IMR-90 (cell line): ENCODE measurements at regions not wholly inside any gene's neighbourhood (a gene's known extent, or its start where the extent isn't known, plus 50 kb on each side); places are given as distances from the start of the nearest gene placed in this dataset.

Source experiments
- ATAC-seq: fragments of 200-7000 bp; cut with Tn5 transposase; 2 replicates; pipeline ENCODE4 v1.9.1; 2020; ENCODE audit warnings: low read depth, mild to moderate bottlenecking, moderate library complexity
- BruUV-seq: library from RNA; stranded (reverse); fragments of 400-500 nt; replicated peaks from 2 replicates; lab custom pipeline; 2021; lab: Mats Ljungman, UMichigan
- CTCF ChIA-PET: fragments of 300-600 bp; formaldehyde crosslinking; extraction: SDS; loops from one replicate; lab custom pipeline; 2021; ENCODE audit warnings: antibody characterized with exemption; lab: Yijun Ruan, JAX
- POLR2A ChIA-PET: fragments of 300-600 bp; sonication (Branson Sonifier 250); formaldehyde crosslinking; loops from one replicate; lab custom pipeline; 2022; ENCODE audit warnings: antibody characterized with exemption; ENCODE audit not compliant: unreplicated experiment; lab: Charles Lee
- DNase-seq: peaks from one replicate; pipeline ENCODE4 v3.0.0; 2013
- H2AFZ ChIP-seq: replicated peaks from 2 replicates; pipeline ENCODE3; 2013; ENCODE audit warnings: low read length, mild to moderate bottlenecking; ENCODE audit not compliant: poor library complexity
- H2AK5ac ChIP-seq: 2 replicates; pipeline ENCODE4 v1.6.1; 2013; ENCODE audit warnings: low read depth, low read length, inconsistent platforms
- H2AK9ac ChIP-seq: replicated peaks from 2 replicates; pipeline ENCODE3; 2013; ENCODE audit warnings: mild to moderate bottlenecking, low read depth, low read length, moderate library complexity; ENCODE audit not compliant: poor library complexity
- H2BK120ac ChIP-seq: 2 replicates; pipeline ENCODE4 v1.6.1; 2013; ENCODE audit warnings: low read depth, low read length, inconsistent platforms
- H2BK15ac ChIP-seq: 3 replicates; pipeline ENCODE4 v1.6.1; 2013; ENCODE audit warnings: low read depth, low read length, inconsistent platforms
- H2BK20ac ChIP-seq: 2 replicates; pipeline ENCODE4 v1.6.1; 2013; ENCODE audit warnings: low read depth, mild to moderate bottlenecking, inconsistent platforms, low read length, moderate library complexity
- H2BK5ac ChIP-seq: 2 replicates; pipeline ENCODE4 v1.6.1; 2013; ENCODE audit warnings: mild to moderate bottlenecking, low read depth, low read length, inconsistent platforms; ENCODE audit not compliant: poor library complexity, severe bottlenecking
- H3K14ac ChIP-seq: replicated peaks from 2 replicates; pipeline ENCODE4 v1.6.1; 2013; ENCODE audit warnings: low read depth, low read length, inconsistent platforms
- H3K18ac ChIP-seq: 2 replicates; pipeline ENCODE4 v1.6.1; 2013; ENCODE audit warnings: low read depth, low read length, control low read depth
- H3K23ac ChIP-seq: 2 replicates; pipeline ENCODE4 v1.6.1; 2013; ENCODE audit warnings: low read depth, low read length, inconsistent platforms
- H3K27ac ChIP-seq: 2 replicates; pipeline ENCODE4 v1.5.1; 2013; ENCODE audit warnings: mild to moderate bottlenecking, control low read depth, low read length; ENCODE audit not compliant: insufficient read depth
- H3K27me3 ChIP-seq: 2 replicates; pipeline ENCODE4 v1.6.1; 2013; ENCODE audit warnings: low read length; ENCODE audit not compliant: control insufficient read depth, insufficient read depth
- H3K36me3 ChIP-seq: 2 replicates; pipeline ENCODE4 v1.6.1; 2013; ENCODE audit warnings: low read length, mixed read lengths; ENCODE audit not compliant: control insufficient read depth, insufficient read depth
- H3K4ac ChIP-seq: 2 replicates; pipeline ENCODE4 v1.6.1; 2013; ENCODE audit warnings: low read depth, low read length, inconsistent platforms
- H3K4me1 ChIP-seq: 2 replicates; pipeline ENCODE4 v1.6.1; 2013; ENCODE audit warnings: low read length, mixed read lengths; ENCODE audit not compliant: control insufficient read depth, insufficient read depth
- H3K4me2 ChIP-seq: 2 replicates; pipeline ENCODE4 v1.6.1; 2013; ENCODE audit warnings: low read depth, mild to moderate bottlenecking, control low read depth, low read length, moderate library complexity
- H3K4me3 ChIP-seq: 2 replicates; pipeline ENCODE4 v1.5.1; 2013; ENCODE audit warnings: low read depth, mild to moderate bottlenecking, control low read depth, low read length, moderate library complexity; ENCODE audit not compliant: insufficient read depth
- H3K56ac ChIP-seq: 2 replicates; pipeline ENCODE4 v1.6.1; 2013; ENCODE audit warnings: low read length, inconsistent platforms; ENCODE audit not compliant: insufficient read depth; ENCODE audit errors: extremely low read depth
- H3K79me1 ChIP-seq, 2 experiments: 2 replicates each; pipeline ENCODE4 v1.6.1; 2013; ENCODE audit warnings: low read length in 2 of 2, inconsistent platforms in 1 of 2, low read depth in 1 of 2
- H3K9ac ChIP-seq: 2 replicates; pipeline ENCODE4 v1.6.1; 2013; ENCODE audit warnings: low read depth, low read length, control low read depth
- H3K9me1 ChIP-seq: 2 replicates; pipeline ENCODE4 v1.6.1; 2013; ENCODE audit warnings: low read length, inconsistent platforms; ENCODE audit not compliant: insufficient read depth
- H3K9me3 ChIP-seq: 2 replicates; pipeline ENCODE4 v1.6.1; 2013; ENCODE audit warnings: low read length; ENCODE audit not compliant: control insufficient read depth, insufficient read depth
- H4K20me1 ChIP-seq: 2 replicates; pipeline ENCODE4 v1.6.1; 2013; ENCODE audit warnings: low read length, inconsistent platforms; ENCODE audit not compliant: insufficient read depth
- H4K5ac ChIP-seq: 2 replicates; pipeline ENCODE4 v1.6.1; 2013; ENCODE audit warnings: mild to moderate bottlenecking, low read depth, low read length, control low read depth
- H4K8ac ChIP-seq, 2 experiments: 2 replicates each; pipeline ENCODE4 v1.6.1; 2013; ENCODE audit warnings: low read depth in 2 of 2, low read length in 2 of 2, control low read depth in 1 of 2, inconsistent platforms in 1 of 2
- H4K91ac ChIP-seq: 2 replicates; pipeline ENCODE4 v1.6.1; 2013; ENCODE audit warnings: low read depth, low read length, inconsistent platforms; ENCODE audit not compliant: insufficient read depth
- BHLHE40 ChIP-seq: fragments of 150-350 bp; IDR thresholded peaks from 2 replicates; pipeline ENCODE4 v1.6.1; 2016; ENCODE audit warnings: mild to moderate bottlenecking, low read depth, low read length
- CEBPB ChIP-seq: IDR thresholded peaks from 2 replicates; pipeline ENCODE4 v1.6.1; 2012; ENCODE audit warnings: low read depth, low read length, improper control_type of control experiment
- CHD1 ChIP-seq: IDR thresholded peaks from 2 replicates; pipeline ENCODE4 v1.6.1; 2012; ENCODE audit warnings: low read depth, low read length, improper control_type of control experiment
- FOS ChIP-seq: fragments of 150-350 bp; IDR thresholded peaks from 2 replicates; pipeline ENCODE4 v1.6.1; 2016; ENCODE audit warnings: low read depth, low read length
- MAFK ChIP-seq: IDR thresholded peaks from 2 replicates; pipeline ENCODE4 v1.6.1; 2012; ENCODE audit warnings: low read depth, low read length, improper control_type of control experiment
- MAZ ChIP-seq: IDR thresholded peaks from 2 replicates; pipeline ENCODE4 v1.6.1; 2012; ENCODE audit warnings: low read depth, mild to moderate bottlenecking, low read length, improper control_type of control experiment, moderate library complexity, borderline replicate concordance
- MXI1 ChIP-seq: IDR thresholded peaks from 2 replicates; pipeline ENCODE4 v1.6.1; 2012; ENCODE audit warnings: low read depth, mild to moderate bottlenecking, low read length, moderate library complexity, borderline replicate concordance
- NFE2L2 ChIP-seq: fragments of 150-350 bp; IDR thresholded peaks from 2 replicates; pipeline ENCODE4 v1.6.1; 2016; ENCODE audit warnings: low read depth, mild to moderate bottlenecking, low read length
- POLR2A ChIP-seq: IDR thresholded peaks from 2 replicates; pipeline ENCODE4 v1.6.1; 2012; ENCODE audit warnings: mild to moderate bottlenecking, low read depth, low read length
- RAD21 ChIP-seq: IDR thresholded peaks from 2 replicates; pipeline ENCODE4 v1.6.1; 2012; ENCODE audit warnings: low read length, improper control_type of control experiment
- RCOR1 ChIP-seq: IDR thresholded peaks from 2 replicates; pipeline ENCODE4 v1.6.1; 2012; ENCODE audit warnings: mild to moderate bottlenecking, low read length, improper control_type of control experiment; ENCODE audit not compliant: insufficient replicate concordance
- RFX5 ChIP-seq: IDR thresholded peaks from 2 replicates; pipeline ENCODE4 v1.8.0; 2012; ENCODE audit warnings: low read depth, mild to moderate bottlenecking, low read length, moderate library complexity
- SMC3 ChIP-seq: fragments of 150-350 bp; IDR thresholded peaks from 2 replicates; pipeline ENCODE4 v1.6.1; 2016; ENCODE audit warnings: low read depth, mild to moderate bottlenecking, antibody characterized with exemption, low read length, moderate library complexity
- WGBS, 2 experiments: methylation state at CpG; one replicate each; pipeline versions ENCODE4 v1.1.5 to v1.1.7; 2013; ENCODE audit warnings: missing lambda C conversion rate in 2 of 2; ENCODE audit not compliant: insufficient read length in 1 of 2; ENCODE audit errors: extremely low coverage in 2 of 2; 5-methylcytosine and 5-hydroxymethylcytosine counted together
- dilution Hi-C: fragments of 300-500 bp; cut with HindIII; formaldehyde crosslinking; loops from one replicate; pipeline ENCODE4 v1.14.3; 2018; ENCODE audit warnings: low sequenced_read_pairs; ENCODE audit not compliant: unreplicated experiment
- in situ Hi-C: fragments of 300-500 bp; cut with MboI; formaldehyde crosslinking; loops from 3 replicates; pipeline ENCODE4 v1.14.3; 2019; ENCODE audit warnings: low sequenced_read_pairs, inconsistent platforms, mixed read lengths
- intact Hi-C: fragments of 100-400 bp; cut with micrococcal nuclease; formaldehyde crosslinking; loops from 2 replicates; pipeline ENCODE4 v1.10.0; 2022
- TF ChIP-seq, protein P1 (sequence below): conservative IDR thresholded peaks from 2 replicates; pipeline ENCODE4 v1.5.1; 2012; ENCODE audit warnings: mild to moderate bottlenecking, low read depth, low read length, improper control_type of control experiment
- TF ChIP-seq, protein P2 (sequence below): fragments of 150-350 bp; IDR thresholded peaks from 2 replicates; pipeline ENCODE4 v1.6.1; 2016; ENCODE audit warnings: low read depth, mild to moderate bottlenecking, low read length, moderate library complexity, borderline replicate concordance
- TF ChIP-seq, protein P3 (sequence below): fragments of 150-350 bp; IDR thresholded peaks from 2 replicates; pipeline ENCODE4 v1.6.1; 2017; ENCODE audit warnings: mild to moderate bottlenecking, antibody characterized with exemption, low read length, low read depth

DNA sequence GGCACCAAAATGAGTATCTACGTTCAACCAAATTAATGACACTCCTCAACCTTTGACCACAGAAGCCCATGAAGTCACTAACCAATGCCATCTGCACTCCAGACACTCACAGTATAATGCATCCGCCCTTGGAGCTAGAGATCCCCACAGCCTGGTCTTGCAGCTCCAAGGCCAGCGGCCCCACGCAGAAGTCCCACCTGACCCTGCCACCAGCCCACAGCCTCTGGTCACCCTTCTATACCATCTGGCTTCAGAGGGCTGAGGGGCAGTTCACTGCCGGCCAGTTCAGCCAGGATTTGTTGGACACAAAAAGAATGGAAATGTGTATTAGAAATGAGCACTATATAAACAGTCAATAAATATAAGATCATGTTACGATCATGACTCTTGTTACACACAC, 211.2 kb downstream of the RRAGC start:
- H3K9me3 ChIP-seq = no peaks in the 10 kb centered on the region
- H3K9ac ChIP-seq = no peak overlapping the region
- H3K4me1 ChIP-seq = no peaks in the 10 kb centered on the region
- H4K8ac ChIP-seq = no peak overlapping the region
- 60% methylated on average over 1 of the region's 6 CpGs; no CpG with 5 or more reads in 1 of the 2 experiments for WGBS, 2 experiments
- no peak overlapping the region for H2AFZ ChIP-seq
- no peak overlapping the region for H3K27ac ChIP-seq
- no peak overlapping the region for H3K56ac ChIP-seq
- H2AK5ac ChIP-seq = no peak overlapping the region
- no peaks in the 10 kb centered on the region for H4K20me1 ChIP-seq
- ATAC-seq (no peak), DNase-seq (no peak)
- no peak overlapping the region for H2BK120ac ChIP-seq
- H3K18ac ChIP-seq = no peak overlapping the region
- intact Hi-C loops = no loop called here
- TF ChIP-seq FOS (no peak), MAFK (no peak), CHD1 (no peak), SMC3 (no peak), BHLHE40 (no peak), RAD21 (no peak), RCOR1 (no peak), MAZ (no peak), RFX5 (no peak), POLR2A (no peak), NFE2L2 (no peak), MXI1 (no peak), CEBPB (no peak)
- TF ChIP-seq, protein P1, sequence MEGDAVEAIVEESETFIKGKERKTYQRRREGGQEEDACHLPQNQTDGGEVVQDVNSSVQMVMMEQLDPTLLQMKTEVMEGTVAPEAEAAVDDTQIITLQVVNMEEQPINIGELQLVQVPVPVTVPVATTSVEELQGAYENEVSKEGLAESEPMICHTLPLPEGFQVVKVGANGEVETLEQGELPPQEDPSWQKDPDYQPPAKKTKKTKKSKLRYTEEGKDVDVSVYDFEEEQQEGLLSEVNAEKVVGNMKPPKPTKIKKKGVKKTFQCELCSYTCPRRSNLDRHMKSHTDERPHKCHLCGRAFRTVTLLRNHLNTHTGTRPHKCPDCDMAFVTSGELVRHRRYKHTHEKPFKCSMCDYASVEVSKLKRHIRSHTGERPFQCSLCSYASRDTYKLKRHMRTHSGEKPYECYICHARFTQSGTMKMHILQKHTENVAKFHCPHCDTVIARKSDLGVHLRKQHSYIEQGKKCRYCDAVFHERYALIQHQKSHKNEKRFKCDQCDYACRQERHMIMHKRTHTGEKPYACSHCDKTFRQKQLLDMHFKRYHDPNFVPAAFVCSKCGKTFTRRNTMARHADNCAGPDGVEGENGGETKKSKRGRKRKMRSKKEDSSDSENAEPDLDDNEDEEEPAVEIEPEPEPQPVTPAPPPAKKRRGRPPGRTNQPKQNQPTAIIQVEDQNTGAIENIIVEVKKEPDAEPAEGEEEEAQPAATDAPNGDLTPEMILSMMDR = no peak
- TF ChIP-seq, protein P2, sequence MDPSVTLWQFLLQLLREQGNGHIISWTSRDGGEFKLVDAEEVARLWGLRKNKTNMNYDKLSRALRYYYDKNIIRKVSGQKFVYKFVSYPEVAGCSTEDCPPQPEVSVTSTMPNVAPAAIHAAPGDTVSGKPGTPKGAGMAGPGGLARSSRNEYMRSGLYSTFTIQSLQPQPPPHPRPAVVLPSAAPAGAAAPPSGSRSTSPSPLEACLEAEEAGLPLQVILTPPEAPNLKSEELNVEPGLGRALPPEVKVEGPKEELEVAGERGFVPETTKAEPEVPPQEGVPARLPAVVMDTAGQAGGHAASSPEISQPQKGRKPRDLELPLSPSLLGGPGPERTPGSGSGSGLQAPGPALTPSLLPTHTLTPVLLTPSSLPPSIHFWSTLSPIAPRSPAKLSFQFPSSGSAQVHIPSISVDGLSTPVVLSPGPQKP = no peak
- TF ChIP-seq, protein P3, sequence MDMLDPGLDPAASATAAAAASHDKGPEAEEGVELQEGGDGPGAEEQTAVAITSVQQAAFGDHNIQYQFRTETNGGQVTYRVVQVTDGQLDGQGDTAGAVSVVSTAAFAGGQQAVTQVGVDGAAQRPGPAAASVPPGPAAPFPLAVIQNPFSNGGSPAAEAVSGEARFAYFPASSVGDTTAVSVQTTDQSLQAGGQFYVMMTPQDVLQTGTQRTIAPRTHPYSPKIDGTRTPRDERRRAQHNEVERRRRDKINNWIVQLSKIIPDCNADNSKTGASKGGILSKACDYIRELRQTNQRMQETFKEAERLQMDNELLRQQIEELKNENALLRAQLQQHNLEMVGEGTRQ = no peak
- H2BK5ac ChIP-seq = no peak overlapping the region
- POLR2A ChIA-PET = no interaction called here
- no peak overlapping the region for H3K4me3 ChIP-seq
- in situ Hi-C loops = no loop called here
- H4K5ac ChIP-seq = no peak overlapping the region
- no peaks in the 10 kb centered on the region for H3K9me1 ChIP-seq
- H3K14ac ChIP-seq = no peak overlapping the region
- H3K79me1 ChIP-seq = no peaks in the 10 kb centered on the region
- H2BK15ac ChIP-seq = no peak overlapping the region
- CTCF ChIA-PET = no interaction called here
- no peak overlapping the region for H3K4me2 ChIP-seq
- dilution Hi-C loops = no loop called here
- no peaks in the 10 kb centered on the region for H3K27me3 ChIP-seq
- no TSS peak for BruUV-seq
- no peak overlapping the region for H2AK9ac ChIP-seq
- H4K91ac ChIP-seq = no peak overlapping the region
- H3K23ac ChIP-seq = no peak overlapping the region
- H3K4ac ChIP-seq = no peak overlapping the region
- H3K36me3 ChIP-seq = no peaks in the 10 kb centered on the region
- no peak overlapping the region for H2BK20ac ChIP-seq
